Prostate gland (tissue), 2 donors: ENCODE measurements at regions not wholly inside any gene's neighbourhood (a gene's known extent, or its start where the extent isn't known, plus 50 kb on each side); places are given as distances from the start of the nearest gene placed in this dataset.

Experiments
- CTCF ChIP-seq, 4 experiments: fragments of 200-600 bp in 2 of 4; fragments of 450-650 bp in 2 of 4; sonication (generic) in 2 of 4; IDR thresholded peaks; 1 replicate in 3 of 4; 2 replicates in 1 of 4; pipeline ENCODE4 v1.5.1; 2016 to 2019; ENCODE audit warnings: antibody characterized with exemption in 4 of 4, mild to moderate bottlenecking in 2 of 4, moderate library complexity in 2 of 4
- POLR2A ChIP-seq: fragments of 450-650 bp; IDR thresholded peaks from one replicate; pipeline ENCODE4 v1.6.1; 2016; ENCODE audit warnings: antibody characterized with exemption, mild to moderate bottlenecking

DNA sequence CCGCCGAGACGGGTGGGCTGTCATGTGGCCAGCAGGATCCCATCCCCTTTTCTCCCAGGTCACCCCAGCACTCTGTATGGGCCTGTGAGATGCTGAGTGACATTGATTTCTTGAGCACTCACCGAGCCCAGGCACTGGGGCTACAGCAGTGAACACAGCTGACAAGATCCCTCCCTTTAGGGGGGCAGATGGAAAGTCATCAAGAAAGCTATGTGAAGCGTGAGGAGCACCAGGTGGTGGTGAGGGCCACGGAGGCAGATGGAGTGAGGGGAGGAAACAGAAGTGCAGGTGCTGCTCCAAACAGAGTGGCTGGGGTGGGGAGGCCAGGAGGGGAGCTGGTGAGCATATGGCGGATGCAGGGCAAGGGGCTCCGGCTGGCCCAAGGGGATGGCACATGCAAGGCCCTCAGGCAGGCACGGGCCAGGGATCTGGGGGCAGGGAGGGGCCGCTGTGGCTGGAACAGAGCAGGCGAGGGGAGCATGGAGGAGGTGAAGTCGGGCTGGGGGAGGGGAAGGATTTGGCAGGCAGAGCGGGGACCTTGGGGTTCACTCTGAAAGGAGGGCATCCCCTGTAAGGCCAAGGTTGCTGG is 184.0 kb downstream of the BMP7 start:
- TF ChIP-seq CTCF (IDR thresholded peaks at IDR 0.05) (no peak), POLR2A (no peak)
